ENCODE measurements at regions not wholly inside any gene's neighbourhood (a gene's known extent, or its start where the extent isn't known, plus 50 kb on each side); places are given as distances from the start of the nearest gene placed in this dataset.
"Not testable (repeated sequence)": the region's sequence is repeated elsewhere in the genome, so short reads cannot be mapped to it uniquely, and the experiment has no call there.

- DNase-seq: peak; percentile 85
These were observed 188.6 kb downstream of the CARTPT start for GRCh38 chr5:71907608-71908145.

GRCh38 chr5:71910741-71911140, 191.7 kb downstream of the CARTPT start:
- DNase-seq: no peak

- DNase-seq: no peak
These were observed 192.9 kb downstream of the CARTPT start for GRCh38 chr5:71912021-71912420.

GRCh38 chr5:71914281-71914680, 193.0 kb upstream of the MAP1B start:
- no peak for DNase-seq

- DNase-seq: peak; percentile 74
These were observed 184.6 kb upstream of the MAP1B start for GRCh38 chr5:71922584-71923106.

- no peak for DNase-seq
These were observed 183.5 kb upstream of the MAP1B start for GRCh38 chr5:71923755-71924154.

- no peak for DNase-seq
These were observed 182.9 kb upstream of the MAP1B start for GRCh38 chr5:71924325-71924724.

- DNase-seq: peak; percentile 87
These were observed 182.3 kb upstream of the MAP1B start for GRCh38 chr5:71924980-71925379.

- DNase-seq: peak; percentile 82
These were observed 181.6 kb upstream of the MAP1B start for GRCh38 chr5:71925608-71926091.

GRCh38 chr5:71929003-71929402, 178.3 kb upstream of the MAP1B start:
- no peak for DNase-seq

- not testable (repeated sequence) for DNase-seq
These were observed 176.7 kb upstream of the MAP1B start for GRCh38 chr5:71930554-71930953.

GRCh38 chr5:71932131-71932654, 175.1 kb upstream of the MAP1B start:
- peak; percentile 92 for DNase-seq

- peak; percentile 92 for DNase-seq
These were observed 174.5 kb upstream of the MAP1B start for GRCh38 chr5:71932655-71933338.

GRCh38 chr5:71934322-71934721, 173.0 kb upstream of the MAP1B start:
- no peak for DNase-seq

- peak; percentile 97 for DNase-seq
These were observed 169.2 kb upstream of the MAP1B start for GRCh38 chr5:71937921-71938698.

- DNase-seq: peak; percentile 99
These were observed 168.4 kb upstream of the MAP1B start for GRCh38 chr5:71938895-71939294.

GRCh38 chr5:71939452-71940230, 167.6 kb upstream of the MAP1B start:
- peak; percentile 97 for DNase-seq

- DNase-seq: no peak
These were observed 163.4 kb upstream of the MAP1B start for GRCh38 chr5:71943874-71944273.

GRCh38 chr5:71945436-71945835, 161.8 kb upstream of the MAP1B start:
- no peak for DNase-seq

- no peak for DNase-seq
These were observed 160.8 kb upstream of the MAP1B start for GRCh38 chr5:71946343-71947030.

GRCh38 chr5:71948206-71948605, 159.1 kb upstream of the MAP1B start:
- no peak for DNase-seq

- peak; percentile 37 for DNase-seq
These were observed 157.5 kb upstream of the MAP1B start for GRCh38 chr5:71949772-71950171.
